IMR-90 (cell line): ENCODE measurements at regions not wholly inside any gene's neighbourhood (a gene's known extent, or its start where the extent isn't known, plus 50 kb on each side); places are given as distances from the start of the nearest gene placed in this dataset.

ENCODE experiments used
- ATAC-seq: fragments of 200-7000 bp; cut with Tn5 transposase; 2 replicates; pipeline ENCODE4 v1.9.1; 2020; ENCODE audit warnings: low read depth, mild to moderate bottlenecking, moderate library complexity
- BruUV-seq: library from RNA; stranded (reverse); fragments of 400-500 nt; replicated peaks from 2 replicates; lab custom pipeline; 2021; lab: Mats Ljungman, UMichigan
- CTCF ChIA-PET: fragments of 300-600 bp; formaldehyde crosslinking; extraction: SDS; loops from one replicate; lab custom pipeline; 2021; ENCODE audit warnings: antibody characterized with exemption; lab: Yijun Ruan, JAX
- POLR2A ChIA-PET: fragments of 300-600 bp; sonication (Branson Sonifier 250); formaldehyde crosslinking; loops from one replicate; lab custom pipeline; 2022; ENCODE audit warnings: antibody characterized with exemption; ENCODE audit not compliant: unreplicated experiment; lab: Charles Lee
- DNase-seq: peaks from one replicate; pipeline ENCODE4 v3.0.0; 2013
- H2AFZ ChIP-seq: replicated peaks from 2 replicates; pipeline ENCODE3; 2013; ENCODE audit warnings: low read length, mild to moderate bottlenecking; ENCODE audit not compliant: poor library complexity
- H2AK5ac ChIP-seq: 2 replicates; pipeline ENCODE4 v1.6.1; 2013; ENCODE audit warnings: low read depth, low read length, inconsistent platforms
- H2AK9ac ChIP-seq: replicated peaks from 2 replicates; pipeline ENCODE3; 2013; ENCODE audit warnings: mild to moderate bottlenecking, low read depth, low read length, moderate library complexity; ENCODE audit not compliant: poor library complexity
- H2BK120ac ChIP-seq: 2 replicates; pipeline ENCODE4 v1.6.1; 2013; ENCODE audit warnings: low read depth, low read length, inconsistent platforms
- H2BK15ac ChIP-seq: 3 replicates; pipeline ENCODE4 v1.6.1; 2013; ENCODE audit warnings: low read depth, low read length, inconsistent platforms
- H2BK20ac ChIP-seq: 2 replicates; pipeline ENCODE4 v1.6.1; 2013; ENCODE audit warnings: low read depth, mild to moderate bottlenecking, inconsistent platforms, low read length, moderate library complexity
- H2BK5ac ChIP-seq: 2 replicates; pipeline ENCODE4 v1.6.1; 2013; ENCODE audit warnings: mild to moderate bottlenecking, low read depth, low read length, inconsistent platforms; ENCODE audit not compliant: poor library complexity, severe bottlenecking
- H3K14ac ChIP-seq: replicated peaks from 2 replicates; pipeline ENCODE4 v1.6.1; 2013; ENCODE audit warnings: low read depth, low read length, inconsistent platforms
- H3K18ac ChIP-seq: 2 replicates; pipeline ENCODE4 v1.6.1; 2013; ENCODE audit warnings: low read depth, low read length, control low read depth
- H3K23ac ChIP-seq: 2 replicates; pipeline ENCODE4 v1.6.1; 2013; ENCODE audit warnings: low read depth, low read length, inconsistent platforms
- H3K27ac ChIP-seq: 2 replicates; pipeline ENCODE4 v1.5.1; 2013; ENCODE audit warnings: mild to moderate bottlenecking, control low read depth, low read length; ENCODE audit not compliant: insufficient read depth
- H3K27me3 ChIP-seq: 2 replicates; pipeline ENCODE4 v1.6.1; 2013; ENCODE audit warnings: low read length; ENCODE audit not compliant: control insufficient read depth, insufficient read depth
- H3K36me3 ChIP-seq: 2 replicates; pipeline ENCODE4 v1.6.1; 2013; ENCODE audit warnings: low read length, mixed read lengths; ENCODE audit not compliant: control insufficient read depth, insufficient read depth
- H3K4ac ChIP-seq: 2 replicates; pipeline ENCODE4 v1.6.1; 2013; ENCODE audit warnings: low read depth, low read length, inconsistent platforms
- H3K4me1 ChIP-seq: 2 replicates; pipeline ENCODE4 v1.6.1; 2013; ENCODE audit warnings: low read length, mixed read lengths; ENCODE audit not compliant: control insufficient read depth, insufficient read depth
- H3K4me2 ChIP-seq: 2 replicates; pipeline ENCODE4 v1.6.1; 2013; ENCODE audit warnings: low read depth, mild to moderate bottlenecking, control low read depth, low read length, moderate library complexity
- H3K4me3 ChIP-seq: 2 replicates; pipeline ENCODE4 v1.5.1; 2013; ENCODE audit warnings: low read depth, mild to moderate bottlenecking, control low read depth, low read length, moderate library complexity; ENCODE audit not compliant: insufficient read depth
- H3K56ac ChIP-seq: 2 replicates; pipeline ENCODE4 v1.6.1; 2013; ENCODE audit warnings: low read length, inconsistent platforms; ENCODE audit not compliant: insufficient read depth; ENCODE audit errors: extremely low read depth
- H3K79me1 ChIP-seq, 2 experiments: 2 replicates each; pipeline ENCODE4 v1.6.1; 2013; ENCODE audit warnings: low read length in 2 of 2, inconsistent platforms in 1 of 2, low read depth in 1 of 2
- H3K9ac ChIP-seq: 2 replicates; pipeline ENCODE4 v1.6.1; 2013; ENCODE audit warnings: low read depth, low read length, control low read depth
- H3K9me1 ChIP-seq: 2 replicates; pipeline ENCODE4 v1.6.1; 2013; ENCODE audit warnings: low read length, inconsistent platforms; ENCODE audit not compliant: insufficient read depth
- H3K9me3 ChIP-seq: 2 replicates; pipeline ENCODE4 v1.6.1; 2013; ENCODE audit warnings: low read length; ENCODE audit not compliant: control insufficient read depth, insufficient read depth
- H4K20me1 ChIP-seq: 2 replicates; pipeline ENCODE4 v1.6.1; 2013; ENCODE audit warnings: low read length, inconsistent platforms; ENCODE audit not compliant: insufficient read depth
- H4K5ac ChIP-seq: 2 replicates; pipeline ENCODE4 v1.6.1; 2013; ENCODE audit warnings: mild to moderate bottlenecking, low read depth, low read length, control low read depth
- H4K8ac ChIP-seq, 2 experiments: 2 replicates each; pipeline ENCODE4 v1.6.1; 2013; ENCODE audit warnings: low read depth in 2 of 2, low read length in 2 of 2, control low read depth in 1 of 2, inconsistent platforms in 1 of 2
- H4K91ac ChIP-seq: 2 replicates; pipeline ENCODE4 v1.6.1; 2013; ENCODE audit warnings: low read depth, low read length, inconsistent platforms; ENCODE audit not compliant: insufficient read depth
- BHLHE40 ChIP-seq: fragments of 150-350 bp; IDR thresholded peaks from 2 replicates; pipeline ENCODE4 v1.6.1; 2016; ENCODE audit warnings: mild to moderate bottlenecking, low read depth, low read length
- FOS ChIP-seq: fragments of 150-350 bp; IDR thresholded peaks from 2 replicates; pipeline ENCODE4 v1.6.1; 2016; ENCODE audit warnings: low read depth, low read length
- RAD21 ChIP-seq: IDR thresholded peaks from 2 replicates; pipeline ENCODE4 v1.6.1; 2012; ENCODE audit warnings: low read length, improper control_type of control experiment
- RCOR1 ChIP-seq: IDR thresholded peaks from 2 replicates; pipeline ENCODE4 v1.6.1; 2012; ENCODE audit warnings: mild to moderate bottlenecking, low read length, improper control_type of control experiment; ENCODE audit not compliant: insufficient replicate concordance
- dilution Hi-C: fragments of 300-500 bp; cut with HindIII; formaldehyde crosslinking; loops from one replicate; pipeline ENCODE4 v1.14.3; 2018; ENCODE audit warnings: low sequenced_read_pairs; ENCODE audit not compliant: unreplicated experiment
- in situ Hi-C: fragments of 300-500 bp; cut with MboI; formaldehyde crosslinking; loops from 3 replicates; pipeline ENCODE4 v1.14.3; 2019; ENCODE audit warnings: low sequenced_read_pairs, inconsistent platforms, mixed read lengths
- intact Hi-C: fragments of 100-400 bp; cut with micrococcal nuclease; formaldehyde crosslinking; loops from 2 replicates; pipeline ENCODE4 v1.10.0; 2022
- TF ChIP-seq, protein P1 (sequence below): fragments of 150-350 bp; IDR thresholded peaks from 2 replicates; pipeline ENCODE4 v1.6.1; 2016; ENCODE audit warnings: low read depth, mild to moderate bottlenecking, low read length, moderate library complexity, borderline replicate concordance
- TF ChIP-seq, protein P2 (sequence below): conservative IDR thresholded peaks from 2 replicates; pipeline ENCODE4 v1.5.1; 2012; ENCODE audit warnings: mild to moderate bottlenecking, low read depth, low read length, improper control_type of control experiment

DNA sequence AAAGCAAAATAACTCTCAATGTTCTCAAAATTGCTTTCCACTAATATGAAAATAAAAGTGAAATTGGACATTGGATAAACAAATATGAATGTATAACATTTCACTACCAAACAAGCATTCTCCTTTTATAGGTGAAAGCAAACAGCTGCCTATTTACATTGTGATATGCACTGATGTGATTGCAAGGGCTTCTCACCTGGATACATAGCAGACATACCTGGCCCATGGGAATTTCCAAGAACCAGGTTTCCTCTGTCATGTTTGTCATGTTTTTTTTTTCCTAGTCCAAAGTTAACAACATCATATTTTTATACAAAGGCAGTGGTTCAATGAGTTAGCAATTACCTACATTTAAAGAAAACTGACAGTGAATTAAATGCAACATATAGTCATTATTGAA lies 228.5 kb downstream of the ANKRD50 start:
- TF ChIP-seq, protein P1, sequence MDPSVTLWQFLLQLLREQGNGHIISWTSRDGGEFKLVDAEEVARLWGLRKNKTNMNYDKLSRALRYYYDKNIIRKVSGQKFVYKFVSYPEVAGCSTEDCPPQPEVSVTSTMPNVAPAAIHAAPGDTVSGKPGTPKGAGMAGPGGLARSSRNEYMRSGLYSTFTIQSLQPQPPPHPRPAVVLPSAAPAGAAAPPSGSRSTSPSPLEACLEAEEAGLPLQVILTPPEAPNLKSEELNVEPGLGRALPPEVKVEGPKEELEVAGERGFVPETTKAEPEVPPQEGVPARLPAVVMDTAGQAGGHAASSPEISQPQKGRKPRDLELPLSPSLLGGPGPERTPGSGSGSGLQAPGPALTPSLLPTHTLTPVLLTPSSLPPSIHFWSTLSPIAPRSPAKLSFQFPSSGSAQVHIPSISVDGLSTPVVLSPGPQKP, result no peak
- TF ChIP-seq BHLHE40 (no peak), FOS (no peak), RAD21 (no peak), RCOR1 (no peak)
- TF ChIP-seq, protein P2, sequence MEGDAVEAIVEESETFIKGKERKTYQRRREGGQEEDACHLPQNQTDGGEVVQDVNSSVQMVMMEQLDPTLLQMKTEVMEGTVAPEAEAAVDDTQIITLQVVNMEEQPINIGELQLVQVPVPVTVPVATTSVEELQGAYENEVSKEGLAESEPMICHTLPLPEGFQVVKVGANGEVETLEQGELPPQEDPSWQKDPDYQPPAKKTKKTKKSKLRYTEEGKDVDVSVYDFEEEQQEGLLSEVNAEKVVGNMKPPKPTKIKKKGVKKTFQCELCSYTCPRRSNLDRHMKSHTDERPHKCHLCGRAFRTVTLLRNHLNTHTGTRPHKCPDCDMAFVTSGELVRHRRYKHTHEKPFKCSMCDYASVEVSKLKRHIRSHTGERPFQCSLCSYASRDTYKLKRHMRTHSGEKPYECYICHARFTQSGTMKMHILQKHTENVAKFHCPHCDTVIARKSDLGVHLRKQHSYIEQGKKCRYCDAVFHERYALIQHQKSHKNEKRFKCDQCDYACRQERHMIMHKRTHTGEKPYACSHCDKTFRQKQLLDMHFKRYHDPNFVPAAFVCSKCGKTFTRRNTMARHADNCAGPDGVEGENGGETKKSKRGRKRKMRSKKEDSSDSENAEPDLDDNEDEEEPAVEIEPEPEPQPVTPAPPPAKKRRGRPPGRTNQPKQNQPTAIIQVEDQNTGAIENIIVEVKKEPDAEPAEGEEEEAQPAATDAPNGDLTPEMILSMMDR, result no peak
- Histone ChIP-seq H4K8ac (no peak overlapping the region), H2BK20ac (no peak overlapping the region), H3K27me3 (no peaks in the 10 kb centered on the region), H3K14ac (no peak overlapping the region), H2AK5ac (no peak overlapping the region), H3K79me1 (no peaks in the 10 kb centered on the region), H3K4ac (no peak overlapping the region), H2AFZ (no peak overlapping the region), H3K4me2 (no peak overlapping the region), H3K18ac (no peak overlapping the region), H3K56ac (no peak overlapping the region), H2BK120ac (no peak overlapping the region), H4K5ac (no peak overlapping the region), H3K4me3 (no peak overlapping the region), H4K91ac (no peak overlapping the region), H2AK9ac (no peak overlapping the region), H3K9ac (no peak overlapping the region), H3K9me3 (no peaks in the 10 kb centered on the region), H4K20me1 (no peaks in the 10 kb centered on the region), H3K36me3 (no peaks in the 10 kb centered on the region), H3K27ac (no peak overlapping the region), H3K23ac (no peak overlapping the region), H2BK5ac (no peak overlapping the region), H2BK15ac (no peak overlapping the region), H3K4me1 (no peaks in the 10 kb centered on the region), H3K9me1 (no peaks in the 10 kb centered on the region)
- no peak for DNase-seq
- intact Hi-C loops (no loop called here), in situ Hi-C loops (no loop called here), dilution Hi-C loops (no loop called here)
- ATAC-seq, result no peak
- BruUV-seq, result no TSS peak
- ChIA-PET CTCF (no interaction called here), POLR2A (no interaction called here)
